A549 (cell line): ENCODE measurements at regions not wholly inside any gene's neighbourhood (a gene's known extent, or its start where the extent isn't known, plus 50 kb on each side); places are given as distances from the start of the nearest gene placed in this dataset.

Experiments used
- ATAC-seq, 2 experiments: fragments of 200-7000 bp in 1 of 2; fragments of >200 bp in 1 of 2; cut with Nextera tagmentation in 1 of 2; cut with Tn5 transposase in 1 of 2; 3 replicates each; pipeline versions ENCODE4 v1.8.0 to v1.9.1; 2018 to 2020; ENCODE audit warnings: mild to moderate bottlenecking in 1 of 2, moderate library complexity in 1 of 2
- CTCF ChIA-PET: fragments of 300-600 bp; sonication (Branson Sonifier 250); formaldehyde crosslinking; extraction: SDS; loops from one replicate; lab custom pipeline; 2021; ENCODE audit warnings: antibody characterized with exemption, inconsistent platforms; lab: Yijun Ruan, JAX
- POLR2A ChIA-PET: fragments of 350-600 bp; formaldehyde crosslinking; extraction: SDS; loops from one replicate; lab custom pipeline; 2021; ENCODE audit warnings: antibody characterized with exemption, inconsistent platforms; lab: Yijun Ruan, JAX
- DNase-seq, 2 experiments: peaks; one replicate each; pipeline versions ENCODE4 v3.0.0 to v3.0.0-alpha.2; 2011 to 2016; ENCODE audit warnings: low read depth in 1 of 2, low spot score in 1 of 2
- FAIRE-seq: peaks from 2 replicates; lab custom pipeline; 2011; peaks lifted over from hg19 to GRCh38; lab: Jason Lieb, UNC
- H3K27ac ChIP-seq, 2 experiments: fragments of >200 bp; sonication (Bioruptor Twin); formaldehyde crosslinking; 3 replicates each; pipeline ENCODE4 v1.5.1; 2016 to 2017
- H3K4me1 ChIP-seq: fragments of >200 bp; sonication (Bioruptor Twin); formaldehyde crosslinking; 3 replicates; pipeline ENCODE4 v1.6.1; 2016
- H3K4me2 ChIP-seq: fragments of >200 bp; sonication (Bioruptor Twin); formaldehyde crosslinking; 3 replicates; pipeline ENCODE4 v1.6.1; 2016
- H3K4me3 ChIP-seq: fragments of >200 bp; sonication (Bioruptor Twin); formaldehyde crosslinking; 3 replicates; pipeline ENCODE4 v1.5.1; 2016
- H3K9me3 ChIP-seq: fragments of >200 bp; sonication (Bioruptor Twin); formaldehyde crosslinking; 3 replicates; pipeline ENCODE4 v1.6.1; 2016
- BCL3 ChIP-seq: fragments of >200 bp; sonication (Bioruptor Twin); formaldehyde crosslinking; IDR thresholded peaks from 3 replicates; pipeline ENCODE4 v1.6.1; 2016
- BHLHE40 ChIP-seq: IDR thresholded peaks from 2 replicates; pipeline ENCODE4 v1.6.1; 2012; ENCODE audit warnings: low read depth, low read length, inconsistent platforms
- CEBPB ChIP-seq, 2 experiments: fragments of >200 bp in 1 of 2; sonication (Bioruptor Twin) in 1 of 2; formaldehyde crosslinking in 1 of 2; IDR thresholded peaks; 2 replicates each; pipeline ENCODE4 v1.6.1; 2012 to 2016
- E2F6 ChIP-seq: IDR thresholded peaks from 2 replicates; pipeline ENCODE4 v1.6.1; 2012; ENCODE audit warnings: low read depth, borderline replicate concordance
- EHMT2 ChIP-seq: fragments of 200-600 bp; sonication (generic); IDR thresholded peaks from 2 replicates; pipeline ENCODE4 v1.6.1; 2016; ENCODE audit warnings: antibody characterized with exemption, low read depth, mild to moderate bottlenecking, moderate library complexity
- ELK1 ChIP-seq: fragments of 150-350 bp; IDR thresholded peaks from 2 replicates; pipeline ENCODE4 v1.6.1; 2014; ENCODE audit warnings: low read depth, mild to moderate bottlenecking, low read length
- EP300 ChIP-seq, 2 experiments: fragments of >200 bp; sonication (Bioruptor Twin); formaldehyde crosslinking; IDR thresholded peaks; 2 replicates in 1 of 2; 3 replicates in 1 of 2; pipeline ENCODE4 v1.6.1; 2016 to 2017
- ESRRA ChIP-seq: fragments of 150-350 bp; IDR thresholded peaks from 2 replicates; pipeline ENCODE4 v1.6.1; 2014; ENCODE audit warnings: mild to moderate bottlenecking, low read length, borderline replicate concordance
- FOSL2 ChIP-seq, 2 experiments: fragments of 450-650 bp in 1 of 2; fragments of >200 bp in 1 of 2; sonication (Bioruptor Twin) in 1 of 2; formaldehyde crosslinking; IDR thresholded peaks; 2 replicates each; pipeline versions ENCODE4 v1.5.0 to v1.6.1; 2016 to 2020; ENCODE audit warnings: mild to moderate bottlenecking in 1 of 2, moderate library complexity in 1 of 2
- HES2 ChIP-seq: fragments of >200 bp; sonication (Bioruptor Twin); formaldehyde crosslinking; IDR thresholded peaks from 2 replicates; pipeline ENCODE4 v1.6.1; 2016
- HEYL ChIP-seq: fragments of 250-450 bp; sonication (Bioruptor Pico); IDR thresholded peaks from 2 replicates; pipeline ENCODE4 v1.8.0; 2021; ENCODE audit warnings: mild to moderate bottlenecking, moderate library complexity
- KDM1A ChIP-seq: fragments of 200-600 bp; sonication (generic); IDR thresholded peaks from 2 replicates; pipeline ENCODE4 v1.6.1; 2016; ENCODE audit warnings: low read depth, mild to moderate bottlenecking
- MAFK ChIP-seq: fragments of 450-650 bp; IDR thresholded peaks from 2 replicates; pipeline ENCODE4 v1.6.1; 2014; ENCODE audit not compliant: partially characterized antibody
- MAZ ChIP-seq: fragments of 150-350 bp; IDR thresholded peaks from 2 replicates; pipeline ENCODE4 v1.6.1; 2014; ENCODE audit warnings: antibody characterized with exemption, low read depth, low read length, borderline replicate concordance
- NFE2L2 ChIP-seq: fragments of 150-350 bp; conservative IDR thresholded peaks from 2 replicates; pipeline ENCODE4 v1.6.1; 2014; ENCODE audit warnings: low read length
- NPAS2 ChIP-seq: fragments of 250-450 bp; sonication (Bioruptor Pico); IDR thresholded peaks from 2 replicates; pipeline ENCODE4 v1.8.0; 2022; ENCODE audit warnings: mild to moderate bottlenecking, moderate library complexity, borderline replicate concordance
- REST ChIP-seq: fragments of 200-600 bp; sonication (generic); IDR thresholded peaks from 2 replicates; pipeline ENCODE4 v1.6.1; 2016; ENCODE audit warnings: antibody characterized with exemption, mild to moderate bottlenecking, moderate library complexity
- RFX5 ChIP-seq: fragments of 450-650 bp; IDR thresholded peaks from 2 replicates; pipeline ENCODE4 v1.7.1; 2014; ENCODE audit warnings: antibody characterized with exemption, mild to moderate bottlenecking, moderate library complexity
- RNF2 ChIP-seq: fragments of 200-600 bp; sonication (generic); IDR thresholded peaks from 2 replicates; pipeline ENCODE4 v1.6.1; 2016; ENCODE audit warnings: low read depth, mild to moderate bottlenecking, antibody characterized with exemption, moderate library complexity, borderline replicate concordance
- SMC3 ChIP-seq: fragments of >200 bp; sonication (Bioruptor Twin); formaldehyde crosslinking; IDR thresholded peaks from 3 replicates; pipeline ENCODE4 v1.6.1; 2018; ENCODE audit warnings: inconsistent platforms
- SREBF2 ChIP-seq: fragments of 450-650 bp; IDR thresholded peaks from 2 replicates; pipeline ENCODE4 v1.6.1; 2014; ENCODE audit warnings: mild to moderate bottlenecking, moderate library complexity
- TFCP2L1 ChIP-seq: fragments of 250-450 bp; sonication (Bioruptor Pico); IDR thresholded peaks from 2 replicates; pipeline ENCODE4 v1.5.0; 2021; ENCODE audit warnings: mild to moderate bottlenecking
- TP53 ChIP-seq: fragments of 250-450 bp; sonication (Bioruptor Pico); IDR thresholded peaks from 2 replicates; pipeline ENCODE4 v1.5.0; 2021; ENCODE audit warnings: mild to moderate bottlenecking, moderate library complexity
- ZSCAN20 ChIP-seq: fragments of 250-450 bp; sonication (Bioruptor Pico); IDR thresholded peaks from 2 replicates; pipeline ENCODE4 v1.8.0; 2022; ENCODE audit warnings: mild to moderate bottlenecking, moderate library complexity
- WGBS: methylation state at CpG from one replicate; pipeline ENCODE4 v1.1.6; 2017; ENCODE audit errors: missing lambda C conversion rate; 5-methylcytosine and 5-hydroxymethylcytosine counted together

- ATAC-seq, result no peak
- Histone ChIP-seq H3K27ac (no peak overlapping the region), H3K4me1 (no peaks in the 10 kb centered on the region), H3K9me3 (0 out of 3 replicates have a peak, but pooled peaks cover 3% of the 10 kb centered on the region), H3K4me3 (no peak overlapping the region), H3K4me2 (no peak overlapping the region)
- 56% methylated on average over 1 of the region's 1 CpG for WGBS
- ChIA-PET POLR2A (no interaction called here), CTCF (no interaction called here)
- no peak for TF ChIP-seq EP300 (IDR thresholded peaks at IDR 0.05)
- no peak for TF ChIP-seq RFX5
- no peak for TF ChIP-seq BHLHE40
- no peak for TF ChIP-seq MAFK
- no peak for TF ChIP-seq CEBPB (IDR thresholded peaks at IDR 0.05)
- TF ChIP-seq KDM1A, result no peak
- TF ChIP-seq HEYL, result no peak
- TF ChIP-seq MAZ, result no peak
- TF ChIP-seq SMC3, result no peak
- TF ChIP-seq ZSCAN20 (CRISPR knock-in tag), result no peak
- no peak for TF ChIP-seq TFCP2L1 (CRISPR knock-in tag)
- no peak for TF ChIP-seq HES2
- TF ChIP-seq NFE2L2, result no peak
- no peak for FAIRE-seq
- no peak for DNase-seq
These were observed 78.3 kb upstream of the TRIO start for GRCh38 chr5:14064841-14065240.

- FAIRE-seq, result no peak
- ChIA-PET CTCF (interaction anchor here (1.2 kb wide), 1 partner anchor 10 kb away, joined by 3 read pairs; no protein-coding TSS in a partner anchor), POLR2A (no interaction called here)
- Histone ChIP-seq H3K27ac (no peak overlapping the region), H3K4me2 (no peak overlapping the region), H3K9me3 (0 out of 3 replicates have a peak, but pooled peaks cover 3% of the 10 kb centered on the region), H3K4me3 (no peak overlapping the region), H3K4me1 (no peaks in the 10 kb centered on the region)
- no peak for TF ChIP-seq REST
- no peak for TF ChIP-seq SREBF2
- TF ChIP-seq SMC3, result no peak
- no peak for TF ChIP-seq ESRRA
- TF ChIP-seq RFX5, result no peak
- TF ChIP-seq NFE2L2, result no peak
- no peak for TF ChIP-seq FOSL2 (IDR thresholded peaks at IDR 0.05)
- no peak for TF ChIP-seq FOSL2 (CRISPR knock-in tag; IDR thresholded peaks at IDR 0.05)
- no peak for TF ChIP-seq NPAS2 (CRISPR knock-in tag)
- TF ChIP-seq ELK1, result no peak
- TF ChIP-seq EHMT2, result no peak
- no peak for DNase-seq
- no peak for ATAC-seq
- 100% methylated on average over 1 of the region's 1 CpG for WGBS
These were observed 79.5 kb upstream of the TRIO start for GRCh38 chr5:14063691-14064090.

- ATAC-seq, result no peak
- CTCF ChIA-PET, result interaction anchor here (1.2 kb wide), 1 partner anchor 9 kb away, joined by 3 read pairs; no protein-coding TSS in a partner anchor
- FAIRE-seq, result no peak
- no peak for TF ChIP-seq HEYL
- TF ChIP-seq RNF2, result no peak
- no peak for TF ChIP-seq E2F6
- no peak for TF ChIP-seq TP53 (CRISPR knock-in tag)
- no peak for TF ChIP-seq BCL3
- no peak for TF ChIP-seq REST
These were observed 80.0 kb upstream of the TRIO start for GRCh38 chr5:14063138-14063537.

More at GRCh38 chr5:14063138-14063537, 80.0 kb upstream of the TRIO start:
- 81% methylated on average over 4 of the region's 4 CpGs for WGBS
- Histone ChIP-seq H3K4me2 (no peak overlapping the region), H3K4me3 (no peak overlapping the region), H3K9me3 (0 out of 3 replicates have a peak, but pooled peaks cover 3% of the 10 kb centered on the region), H3K4me1 (no peaks in the 10 kb centered on the region), H3K27ac (no peak overlapping the region)
- no peak for DNase-seq
- POLR2A ChIA-PET, result no interaction called here
